ENCODE measurements at regions not wholly inside any gene's neighbourhood (a gene's known extent, or its start where the extent isn't known, plus 50 kb on each side); places are given as distances from the start of the nearest gene placed in this dataset.

- H3K27ac ChIP-seq: no peak overlapping the region
- no peak overlapping the region for H3K4me3 ChIP-seq
- no peak for DNase-seq (ENCODE audit: low read depth, low spot score)
- no peak overlapping the region for H3K9ac ChIP-seq (ENCODE audit: insufficient read length)
- no peaks in the 10 kb centered on the region for H3K36me3 ChIP-seq (ENCODE audit: insufficient read depth, low read length)
- no peak for TF ChIP-seq EZH2 (IDR thresholded peaks at IDR 0.05)
- TF ChIP-seq POLR2AphosphoS5 (IDR thresholded peaks at IDR 0.05; ENCODE audit: borderline replicate concordance, low read depth, low read length): no peak
- no peak for TF ChIP-seq FOXP2 (optimal IDR thresholded peaks at IDR 0.05; ENCODE audit: control extremely low read depth, extremely low read length, insufficient read depth)
- H3K9me3 ChIP-seq (ENCODE audit: low read depth, low read length): no peaks in the 10 kb centered on the region; the same call in 1 of the 2 replicates
Measured at GRCh38 chr17:5788266-5788900, 204.1 kb upstream of the NLRP1 start.

GRCh38 chr17:5789528-5789927 lies 205.2 kb upstream of the NLRP1 start:
- TF ChIP-seq EZH2 (IDR thresholded peaks at IDR 0.05) (no peak), POLR2AphosphoS5 (IDR thresholded peaks at IDR 0.05; ENCODE audit: borderline replicate concordance, low read depth, low read length) (no peak), FOXP2 (optimal IDR thresholded peaks at IDR 0.05; ENCODE audit: control extremely low read depth, extremely low read length, insufficient read depth) (no peak)
- Histone ChIP-seq H3K4me3 (no peak overlapping the region), H3K27ac (no peak overlapping the region), H3K9ac (ENCODE audit: insufficient read length) (no peak overlapping the region), H3K9me3 (ENCODE audit: low read depth, low read length) (no peaks in the 10 kb centered on the region; the same call in 1 of the 2 replicates), H3K36me3 (ENCODE audit: insufficient read depth, low read length) (no peaks in the 10 kb centered on the region)
- DNase-seq (ENCODE audit: low read depth, low spot score): no peak

GRCh38 chr17:5793157-5793556 lies 208.8 kb upstream of the NLRP1 start:
- H3K27ac ChIP-seq: no peak overlapping the region

DNA sequence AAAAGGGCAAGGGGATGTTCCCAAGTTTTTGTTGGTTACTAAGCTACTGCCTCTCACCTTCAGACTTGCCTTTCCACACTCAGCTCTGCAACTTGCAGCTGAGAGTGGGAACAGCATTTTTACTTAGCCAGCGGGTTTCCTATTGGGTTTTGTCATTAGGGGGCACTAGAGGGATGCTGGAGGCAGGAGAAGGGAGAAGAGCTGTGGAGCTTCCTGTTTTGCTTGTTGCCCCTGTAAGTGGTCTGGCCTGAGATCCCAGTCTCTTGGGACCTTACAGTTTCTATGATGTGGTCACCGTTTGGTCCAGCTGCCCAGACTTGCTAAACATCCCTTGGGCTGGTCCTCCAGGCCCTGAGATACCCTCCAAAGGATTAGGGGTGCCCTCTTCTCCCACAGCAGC lies 209.6 kb upstream of the NLRP1 start:
- no peak for TF ChIP-seq FOXP2 (optimal IDR thresholded peaks at IDR 0.05; ENCODE audit: control extremely low read depth, extremely low read length, insufficient read depth)
- TF ChIP-seq POLR2AphosphoS5 (IDR thresholded peaks at IDR 0.05; ENCODE audit: borderline replicate concordance, low read depth, low read length): no peak
- no peak overlapping the region for H3K9ac ChIP-seq (ENCODE audit: insufficient read length)
- H3K36me3 ChIP-seq (ENCODE audit: insufficient read depth, low read length): no peaks in the 10 kb centered on the region
- DNase-seq (ENCODE audit: low read depth, low spot score): no peak
- no peak overlapping the region for H3K4me3 ChIP-seq
- no peaks in the 10 kb centered on the region; the same call in 1 of the 2 replicates for H3K9me3 ChIP-seq (ENCODE audit: low read depth, low read length)
- H3K27ac ChIP-seq: no peak overlapping the region

More at GRCh38 chr17:5793157-5793556, 208.8 kb upstream of the NLRP1 start:
- no peak overlapping the region for H3K9ac ChIP-seq (ENCODE audit: insufficient read length)
- TF ChIP-seq POLR2AphosphoS5 (IDR thresholded peaks at IDR 0.05; ENCODE audit: borderline replicate concordance, low read depth, low read length): no peak
- TF ChIP-seq EZH2 (IDR thresholded peaks at IDR 0.05): no peak
- no peak for TF ChIP-seq FOXP2 (optimal IDR thresholded peaks at IDR 0.05; ENCODE audit: control extremely low read depth, extremely low read length, insufficient read depth)
- no peaks in the 10 kb centered on the region; the same call in 1 of the 2 replicates for H3K9me3 ChIP-seq (ENCODE audit: low read depth, low read length)
- DNase-seq (ENCODE audit: low read depth, low spot score): no peak
- no peak overlapping the region for H3K4me3 ChIP-seq
- no peaks in the 10 kb centered on the region for H3K36me3 ChIP-seq (ENCODE audit: insufficient read depth, low read length)

- no peak for TF ChIP-seq POLR2AphosphoS5 (IDR thresholded peaks at IDR 0.05; ENCODE audit: borderline replicate concordance, low read depth, low read length)
- no peak for TF ChIP-seq FOXP2 (optimal IDR thresholded peaks at IDR 0.05; ENCODE audit: control extremely low read depth, extremely low read length, insufficient read depth)
- no peak for TF ChIP-seq EZH2 (IDR thresholded peaks at IDR 0.05)
- no peak overlapping the region for H3K27ac ChIP-seq
Measured at GRCh38 chr17:5794385-5794784, 210.1 kb upstream of the NLRP1 start.

DNA sequence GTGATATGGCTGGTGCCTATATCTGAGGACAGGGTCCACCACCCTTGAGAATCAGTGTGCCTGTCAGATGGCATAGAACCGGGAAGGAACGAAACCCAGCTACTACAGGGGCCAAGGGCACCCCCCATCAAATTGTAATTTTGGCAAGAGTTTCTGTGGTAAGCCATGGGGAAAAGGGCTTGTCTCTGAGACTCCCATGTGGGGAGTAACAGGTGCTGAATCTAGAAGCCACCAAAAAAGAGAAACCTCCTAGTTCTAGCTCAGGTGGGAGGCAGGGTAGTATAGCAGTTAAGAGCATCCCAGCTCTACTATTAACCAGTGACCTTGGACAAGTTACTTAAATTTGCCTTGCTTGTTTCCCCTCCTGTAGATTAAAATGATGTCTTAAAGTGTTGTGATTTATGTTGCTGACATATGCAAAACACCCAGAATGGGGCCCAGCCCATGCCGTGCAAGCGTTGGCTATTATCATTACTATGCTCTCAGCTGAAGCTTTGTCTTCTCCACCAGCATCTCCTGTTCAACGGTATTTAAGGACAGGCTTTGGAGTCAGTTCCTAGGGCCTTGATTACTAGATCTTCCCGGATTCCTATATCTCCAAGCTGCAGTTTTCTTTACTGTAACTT lies 210.7 kb upstream of the NLRP1 start:
- Histone ChIP-seq H3K27ac (no peak overlapping the region), H3K36me3 (ENCODE audit: insufficient read depth, low read length) (no peaks in the 10 kb centered on the region), H3K4me3 (no peak overlapping the region), H3K9ac (ENCODE audit: insufficient read length) (no peak overlapping the region), H3K9me3 (ENCODE audit: low read depth, low read length) (no peaks in the 10 kb centered on the region; the same call in 1 of the 2 replicates)
- DNase-seq (ENCODE audit: low read depth, low spot score): no peak
- TF ChIP-seq EZH2 (IDR thresholded peaks at IDR 0.05): no peak
- TF ChIP-seq FOXP2 (optimal IDR thresholded peaks at IDR 0.05; ENCODE audit: control extremely low read depth, extremely low read length, insufficient read depth): no peak
- TF ChIP-seq POLR2AphosphoS5 (IDR thresholded peaks at IDR 0.05; ENCODE audit: borderline replicate concordance, low read depth, low read length): no peak

More at GRCh38 chr17:5794385-5794784, 210.1 kb upstream of the NLRP1 start:
- Histone ChIP-seq H3K9ac (ENCODE audit: insufficient read length) (no peak overlapping the region), H3K36me3 (ENCODE audit: insufficient read depth, low read length) (no peaks in the 10 kb centered on the region), H3K9me3 (ENCODE audit: low read depth, low read length) (no peaks in the 10 kb centered on the region; the same call in 1 of the 2 replicates), H3K4me3 (no peak overlapping the region)
- DNase-seq (ENCODE audit: low read depth, low spot score): no peak

DNA sequence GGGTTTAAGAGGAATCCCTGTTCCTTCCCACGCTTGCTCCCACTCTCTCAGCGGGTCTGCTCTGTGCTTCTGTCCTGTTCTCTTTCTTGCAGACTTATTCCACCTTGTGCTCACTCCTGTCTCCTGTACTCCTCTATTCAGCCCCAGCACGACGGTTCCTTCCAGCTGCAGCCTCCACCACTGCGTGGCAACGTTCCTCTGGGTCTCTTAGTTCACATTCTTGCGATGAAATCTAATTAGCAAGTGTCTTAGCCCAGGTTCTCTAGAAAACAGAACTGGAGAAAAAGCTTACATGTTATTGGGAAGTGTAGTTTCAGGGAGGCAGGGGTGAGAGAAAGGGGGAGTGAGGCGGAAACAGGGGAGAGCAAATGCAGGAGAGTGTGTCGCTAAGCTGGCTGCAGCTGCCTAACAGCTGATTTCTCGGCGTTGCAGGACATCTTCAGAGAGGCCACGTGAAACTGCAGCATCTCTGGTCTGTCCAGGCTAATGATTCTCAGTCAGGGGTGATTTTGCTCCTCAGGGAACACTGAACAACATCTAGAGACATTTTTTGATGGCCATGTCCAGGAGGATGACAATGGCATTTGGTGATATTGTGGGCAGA lies 213.2 kb upstream of the NLRP1 start:
- no peak overlapping the region for H3K27ac ChIP-seq
- H3K4me3 ChIP-seq: no peak overlapping the region
- H3K36me3 ChIP-seq (ENCODE audit: insufficient read depth, low read length): no peaks in the 10 kb centered on the region
- TF ChIP-seq FOXP2 (optimal IDR thresholded peaks at IDR 0.05; ENCODE audit: control extremely low read depth, extremely low read length, insufficient read depth) (no peak), EZH2 (IDR thresholded peaks at IDR 0.05) (no peak), POLR2AphosphoS5 (IDR thresholded peaks at IDR 0.05; ENCODE audit: borderline replicate concordance, low read depth, low read length) (no peak)
- DNase-seq (ENCODE audit: low read depth, low spot score): no peak
- no peak overlapping the region for H3K9ac ChIP-seq (ENCODE audit: insufficient read length)
- H3K9me3 ChIP-seq (ENCODE audit: low read depth, low read length): no peaks in the 10 kb centered on the region; the same call in 1 of the 2 replicates

DNA sequence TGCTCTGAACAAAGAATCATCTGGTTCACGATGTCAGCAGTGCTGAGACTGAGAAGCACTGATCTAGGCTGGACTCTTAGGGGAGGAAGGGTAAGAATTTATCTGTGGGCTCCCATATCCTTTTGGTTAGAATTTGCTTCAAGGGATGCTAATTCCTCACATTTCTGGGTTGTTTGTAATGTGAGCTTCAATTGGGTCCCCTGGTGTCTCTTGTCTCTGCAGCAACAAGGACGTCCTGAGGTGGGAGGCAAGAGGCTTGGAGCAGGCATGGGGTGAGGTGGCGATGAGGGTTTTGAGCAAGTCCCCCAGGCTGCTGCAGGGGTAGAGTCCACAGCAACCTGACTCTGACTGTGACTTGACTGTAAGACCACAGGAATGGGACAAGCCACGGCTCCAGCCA lies 213.8 kb upstream of the NLRP1 start:
- no peak overlapping the region for H3K27ac ChIP-seq
- H3K9me3 ChIP-seq (ENCODE audit: low read depth, low read length): no peaks in the 10 kb centered on the region; the same call in 1 of the 2 replicates
- no peak overlapping the region for H3K9ac ChIP-seq (ENCODE audit: insufficient read length)
- TF ChIP-seq FOXP2 (optimal IDR thresholded peaks at IDR 0.05; ENCODE audit: control extremely low read depth, extremely low read length, insufficient read depth) (no peak), EZH2 (IDR thresholded peaks at IDR 0.05) (no peak), POLR2AphosphoS5 (IDR thresholded peaks at IDR 0.05; ENCODE audit: borderline replicate concordance, low read depth, low read length) (no peak)
- no peaks in the 10 kb centered on the region for H3K36me3 ChIP-seq (ENCODE audit: insufficient read depth, low read length)
- no peak for DNase-seq (ENCODE audit: low read depth, low spot score)
- no peak overlapping the region for H3K4me3 ChIP-seq

All from SK-N-MC (cell line).